GM18499 (cell line): ENCODE measurements at regions not wholly inside any gene's neighbourhood (a gene's known extent, or its start where the extent isn't known, plus 50 kb on each side); places are given as distances from the start of the nearest gene placed in this dataset.

ENCODE experiments used
- ATAC-seq: cut with Tn5 transposase; IDR thresholded peaks from one replicate; pipeline ENCODE4 v1.9.1; 2021; ENCODE audit warnings: moderate number of reproducible peaks; ENCODE audit not compliant: insufficient read depth, unreplicated experiment

DNA sequence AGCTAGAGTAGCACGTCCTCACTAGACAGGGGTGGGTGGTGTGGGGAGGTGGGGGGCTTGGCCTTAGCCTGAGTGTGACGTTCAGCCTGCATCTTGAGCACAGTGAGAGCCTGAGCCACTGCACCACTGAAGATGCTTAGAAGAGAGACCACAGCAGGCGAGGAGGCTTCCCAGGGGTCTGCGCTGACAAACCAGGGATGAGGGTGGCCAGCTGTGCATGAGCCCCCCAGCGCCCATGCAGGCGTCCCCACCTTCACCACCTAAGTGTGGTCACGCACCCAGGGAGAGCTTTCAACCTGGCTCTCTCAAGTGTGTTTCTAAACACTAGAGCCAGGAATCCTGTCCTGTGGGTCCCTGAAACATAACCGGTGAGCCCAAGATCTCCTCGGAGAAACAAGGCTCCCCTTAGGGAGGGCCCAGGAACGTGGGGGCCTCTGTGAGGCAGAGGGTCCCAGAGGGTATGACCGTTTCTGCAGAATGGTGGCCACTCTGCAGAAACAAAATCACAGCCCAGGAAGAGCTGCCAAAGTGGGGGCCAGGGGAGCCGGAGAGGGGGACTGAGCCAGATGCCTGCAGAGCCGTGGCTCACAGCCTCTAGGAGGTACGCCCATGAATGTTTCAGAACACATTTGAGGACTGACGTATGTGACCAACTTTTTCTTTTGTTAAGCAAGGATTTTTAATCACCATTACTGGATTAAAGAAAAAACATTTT, 85.2 kb upstream of the INSIG1 start:
- no peak for ATAC-seq

DNA sequence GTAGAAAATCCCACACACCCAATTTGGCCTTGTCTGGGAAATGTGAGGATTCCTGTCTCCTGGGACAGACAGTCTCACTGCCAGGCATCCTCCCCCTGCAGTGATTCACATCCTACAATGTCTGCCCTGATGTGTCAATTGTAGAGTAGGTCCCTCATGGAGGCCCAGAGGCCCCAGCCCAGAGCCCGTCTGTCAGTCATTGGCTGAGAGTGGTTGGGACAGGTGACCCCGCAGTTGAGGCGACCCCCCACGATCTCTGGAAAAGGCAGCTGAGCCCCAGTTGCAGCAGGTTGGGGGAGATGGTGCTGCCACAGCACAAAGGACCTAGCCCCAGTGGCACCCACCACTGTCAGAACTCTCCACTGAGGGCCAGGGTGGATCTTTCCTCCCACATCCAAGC, 84.3 kb upstream of the INSIG1 start:
- ATAC-seq = no peak

GRCh38 chr7:155213955-155214740, 83.5 kb upstream of the INSIG1 start:
- no peak for ATAC-seq

DNA sequence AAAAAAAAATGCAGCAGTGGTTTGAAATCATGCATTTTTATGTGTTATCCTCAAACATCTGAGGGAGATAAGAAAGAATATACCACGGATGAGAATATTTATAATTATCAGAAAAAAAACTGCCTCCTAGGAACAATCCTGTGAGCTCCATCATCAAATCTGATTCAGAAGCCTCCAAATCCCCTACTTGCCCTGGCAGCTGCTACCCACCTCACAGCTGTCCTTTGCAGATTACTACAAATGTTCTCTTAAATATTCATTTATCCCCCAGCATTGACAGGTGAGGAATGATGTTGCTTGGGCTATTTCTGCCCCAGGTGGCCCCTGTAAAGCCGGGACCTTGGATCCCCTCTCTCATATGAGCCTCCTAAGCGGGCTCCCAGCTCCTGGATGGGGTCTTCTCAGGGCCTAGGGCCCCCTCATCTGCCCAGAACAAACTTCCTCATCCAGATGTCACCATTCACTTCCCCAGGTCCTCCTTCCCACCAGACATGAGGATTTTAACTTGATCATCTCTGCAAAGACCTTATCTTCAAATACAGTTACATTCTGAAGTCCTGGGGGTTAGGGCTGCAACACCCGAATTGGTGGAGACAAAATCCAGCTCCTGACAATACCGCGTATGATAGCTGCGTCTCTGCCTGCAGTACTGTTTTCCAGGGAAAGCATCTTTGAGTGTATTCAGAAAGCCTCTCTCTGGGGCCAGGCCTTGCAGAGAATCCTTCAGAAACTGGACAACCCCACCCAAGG, 81.9 kb upstream of the INSIG1 start:
- no peak for ATAC-seq

GRCh38 chr7:155216475-155217272, 81.0 kb upstream of the INSIG1 start:
- no peak for ATAC-seq

- no peak for ATAC-seq
Measured at GRCh38 chr7:155217634-155218033, 80.0 kb upstream of the INSIG1 start.

DNA sequence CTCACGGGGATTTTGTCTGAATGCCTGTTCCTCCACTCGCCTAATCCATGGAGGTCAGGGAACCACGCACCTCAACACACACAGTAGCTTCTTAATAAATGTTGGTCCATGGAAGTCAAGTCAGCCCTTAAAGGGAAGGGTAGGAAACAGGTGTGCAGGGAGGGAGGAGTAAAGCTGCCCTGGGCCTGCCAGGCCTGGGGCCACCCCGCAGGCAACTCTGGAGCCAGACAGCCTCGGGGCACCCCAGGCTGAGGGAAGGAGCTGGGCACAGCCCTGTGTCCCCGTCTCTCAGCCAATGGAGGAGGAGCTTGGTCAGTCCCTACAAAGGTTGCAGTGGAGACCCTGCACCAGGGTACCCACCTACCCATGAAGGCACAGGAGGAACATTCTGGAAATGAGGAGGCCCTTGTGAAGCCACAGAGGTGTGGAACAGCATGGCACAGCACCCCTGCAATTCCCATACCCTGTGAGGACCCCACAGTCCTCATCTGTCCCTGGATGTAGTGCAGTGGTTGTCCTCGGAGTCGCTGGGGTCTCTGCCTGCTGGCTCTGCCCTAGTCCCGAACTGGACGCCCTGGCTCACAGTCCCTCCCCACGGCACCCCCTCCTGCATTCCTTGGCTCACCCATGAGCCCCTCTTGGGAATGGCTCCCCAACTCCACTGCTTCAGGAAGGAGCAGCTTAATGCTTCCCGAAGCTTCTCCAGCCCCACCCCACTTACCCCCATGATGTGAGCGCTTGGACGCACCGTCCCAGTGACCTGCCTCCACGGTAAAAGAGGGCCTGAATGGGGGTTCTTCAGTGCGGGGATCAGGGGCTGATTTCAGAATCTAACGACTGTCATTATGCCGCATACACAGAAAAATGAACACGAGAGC, 79.2 kb upstream of the INSIG1 start:
- ATAC-seq = no peak

- ATAC-seq = no peak
Measured at GRCh38 chr7:155219154-155219531, 78.5 kb upstream of the INSIG1 start.

GRCh38 chr7:155219947-155220769, 77.5 kb upstream of the INSIG1 start:
- ATAC-seq = no peak

DNA sequence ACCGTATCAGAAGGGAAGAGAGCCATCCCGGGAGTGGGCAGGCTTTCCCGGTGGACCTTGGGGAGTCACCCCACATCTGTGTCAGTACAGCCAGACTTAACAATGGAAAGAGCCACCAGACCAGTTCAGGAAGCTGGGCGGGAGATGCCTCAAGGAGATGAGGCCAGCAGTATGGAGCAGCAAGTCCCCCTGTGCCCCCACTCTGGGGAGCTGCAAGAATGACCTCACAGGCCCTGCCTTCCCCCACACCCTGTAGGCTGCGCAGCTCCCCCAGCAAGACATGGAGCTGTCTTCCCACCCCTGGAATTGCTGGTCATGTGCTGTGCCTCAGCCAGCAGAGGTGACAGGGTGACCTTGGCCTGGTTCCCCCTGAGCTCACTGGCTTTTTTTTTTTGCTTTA, 76.8 kb upstream of the INSIG1 start:
- ATAC-seq = no peak

GRCh38 chr7:155221547-155221946, 76.1 kb upstream of the INSIG1 start:
- no peak for ATAC-seq

GRCh38 chr7:155222061-155222460, 75.6 kb upstream of the INSIG1 start:
- ATAC-seq = no peak

DNA sequence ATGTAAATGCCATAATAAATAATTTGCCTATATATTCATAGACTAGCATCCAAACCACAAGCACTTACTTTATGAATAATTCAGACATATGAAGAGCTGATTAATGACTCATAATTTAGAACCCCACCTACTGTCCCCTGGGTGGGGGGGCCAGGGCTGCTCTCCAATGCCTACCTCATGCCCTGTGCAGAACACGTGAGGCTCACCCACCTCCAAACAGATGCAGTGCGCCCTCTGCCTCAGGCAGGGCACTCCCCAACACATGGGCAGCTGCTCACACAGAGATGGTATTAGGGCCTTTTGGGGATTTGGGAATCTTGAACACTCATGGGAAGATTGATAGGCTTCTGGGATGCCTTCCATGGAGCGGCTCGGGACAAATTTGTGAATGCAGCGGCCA, 75.1 kb upstream of the INSIG1 start:
- no peak for ATAC-seq

- ATAC-seq = no peak
Measured at GRCh38 chr7:155223021-155223420, 74.7 kb upstream of the INSIG1 start.

GRCh38 chr7:155223503-155223902, 74.2 kb upstream of the INSIG1 start:
- ATAC-seq = no peak

DNA sequence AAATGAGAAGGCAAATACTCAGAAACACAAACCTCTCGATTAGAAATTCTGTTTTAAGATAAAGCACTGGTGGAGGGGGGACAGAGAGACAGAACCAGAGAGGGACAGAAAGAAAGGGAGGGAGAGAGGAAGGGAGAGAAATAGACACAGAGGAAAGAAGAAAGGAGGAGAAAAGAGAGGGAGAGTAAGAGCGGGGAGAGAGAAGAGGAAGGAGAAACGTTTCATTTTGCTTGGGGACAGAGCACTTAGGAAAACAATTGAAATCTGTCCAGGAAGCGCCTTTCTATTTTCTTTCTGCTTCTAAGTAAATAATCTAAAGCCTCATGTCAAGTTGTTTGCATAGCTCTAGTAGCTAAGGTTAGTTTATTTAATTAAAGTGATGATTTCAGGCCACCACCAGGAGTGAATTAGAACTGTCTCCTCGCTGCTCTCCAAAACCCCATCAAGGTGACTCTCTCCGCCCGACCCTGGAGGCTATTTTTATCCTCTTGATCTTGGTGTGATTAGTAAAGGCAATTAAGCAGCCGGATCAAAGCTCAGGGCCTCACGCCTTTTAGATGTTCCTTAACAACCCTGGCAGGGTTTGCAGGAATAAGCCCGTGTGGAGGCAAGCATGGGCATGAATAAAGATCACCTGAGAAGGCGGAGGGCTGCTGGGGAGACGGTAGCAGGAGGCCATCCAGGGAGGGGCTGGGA, 73.4 kb upstream of the INSIG1 start:
- no peak for ATAC-seq

- no peak for ATAC-seq
Measured at GRCh38 chr7:155225095-155225494, 72.6 kb upstream of the INSIG1 start.

DNA sequence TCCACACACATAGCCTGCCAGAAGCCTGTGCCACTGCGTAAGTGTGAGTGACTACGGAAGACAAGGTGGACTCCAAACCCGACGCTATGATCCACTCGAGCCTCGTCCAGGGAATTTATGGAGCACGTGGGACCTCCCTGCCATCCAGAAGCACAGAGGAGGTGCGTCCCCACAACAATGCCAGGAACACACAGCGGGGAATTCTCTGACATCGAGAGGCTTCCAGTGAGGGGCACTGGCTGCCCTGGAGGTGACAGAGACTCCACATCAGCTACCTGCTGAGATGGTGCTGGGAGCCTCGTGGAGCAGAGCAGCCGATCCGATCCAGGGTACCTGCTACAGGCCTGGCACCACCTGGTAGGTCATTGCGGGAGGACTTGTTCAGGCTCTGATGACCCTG, 72.2 kb upstream of the INSIG1 start:
- ATAC-seq = no peak
